ENCODE measurements at regions not wholly inside any gene's neighbourhood (a gene's known extent, or its start where the extent isn't known, plus 50 kb on each side); places are given as distances from the start of the nearest gene placed in this dataset.
"Not testable (repeated sequence)": the region's sequence is repeated elsewhere in the genome, so short reads cannot be mapped to it uniquely, and the experiment has no call there.

DNA sequence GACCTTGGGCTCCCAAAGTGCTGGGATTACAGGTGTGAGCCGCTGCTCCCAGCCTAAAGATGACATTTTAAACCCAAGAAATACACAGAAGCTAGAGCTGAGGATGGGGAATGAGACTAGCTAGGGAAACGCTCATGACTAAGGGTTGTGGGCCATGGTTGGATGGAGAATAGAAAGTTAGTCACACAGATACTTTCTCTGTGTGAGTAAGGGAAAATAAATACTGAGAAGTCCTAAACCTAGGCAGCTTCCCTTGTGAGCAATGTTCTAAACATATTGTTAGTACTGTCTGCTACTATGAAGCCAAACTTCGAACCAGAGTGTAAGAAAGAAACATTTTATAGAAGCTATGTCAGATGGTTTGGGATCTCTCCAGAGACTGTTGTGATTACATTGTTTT, 304.8 kb upstream of the STAC start:
- no peak for DNase-seq (ENCODE audit: low read depth, low spot score)

DNA sequence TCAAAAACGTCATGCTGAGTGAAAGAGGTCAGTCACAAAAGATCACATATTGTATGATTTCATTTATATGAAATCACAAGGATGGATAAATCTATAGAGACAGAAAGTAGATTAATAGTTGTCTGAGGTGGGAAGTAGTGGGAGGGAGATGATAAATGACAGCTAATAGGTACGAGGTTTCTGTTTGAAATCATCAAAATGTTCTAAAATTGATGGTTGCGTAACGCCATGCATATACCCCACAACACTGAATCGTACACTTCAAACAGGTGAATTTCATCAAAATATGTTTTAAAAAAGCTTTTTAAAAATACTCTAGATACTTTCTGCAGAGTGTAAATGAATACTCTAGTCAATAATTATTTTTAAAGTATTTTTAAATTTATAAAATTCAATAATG, 303.0 kb upstream of the STAC start:
- no peak for DNase-seq (ENCODE audit: low read depth, low spot score)

GRCh38 chr3:36082958-36083357, 297.3 kb upstream of the STAC start:
- DNase-seq (ENCODE audit: low read depth, low spot score) = not testable (repeated sequence)

GRCh38 chr3:36095238-36095637, 285.1 kb upstream of the STAC start:
- DNase-seq (ENCODE audit: low read depth, low spot score) = no peak

GRCh38 chr3:36097209-36097608, 283.1 kb upstream of the STAC start:
- no peak for DNase-seq (ENCODE audit: low read depth, low spot score)

DNA sequence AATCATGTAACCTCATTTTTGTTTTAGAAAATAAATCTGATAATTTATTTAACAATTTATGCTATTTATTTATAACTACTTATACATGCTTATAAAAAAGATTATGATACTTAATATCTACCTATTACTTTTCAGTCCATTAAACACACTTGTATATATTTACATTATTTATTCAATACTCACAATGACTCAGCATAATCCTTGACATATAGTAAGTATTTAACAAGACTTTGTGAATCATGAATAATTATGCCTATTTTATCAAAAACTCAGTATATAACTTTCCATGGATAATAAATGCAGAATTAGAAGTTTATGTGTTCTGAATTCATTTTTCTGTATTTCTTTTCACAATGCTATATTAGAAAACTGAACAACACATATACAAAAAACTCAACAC, 266.0 kb upstream of the STAC start:
- no peak for DNase-seq (ENCODE audit: low read depth, low spot score)

- no peak for DNase-seq (ENCODE audit: low read depth, low spot score)
Observed at GRCh38 chr3:36124118-36124796, 256.0 kb upstream of the STAC start.

GRCh38 chr3:36132214-36132613, 248.1 kb upstream of the STAC start:
- no peak for DNase-seq (ENCODE audit: low read depth, low spot score)

GRCh38 chr3:36135863-36136262, 244.4 kb upstream of the STAC start:
- DNase-seq (ENCODE audit: low read depth, low spot score) = no peak

DNA sequence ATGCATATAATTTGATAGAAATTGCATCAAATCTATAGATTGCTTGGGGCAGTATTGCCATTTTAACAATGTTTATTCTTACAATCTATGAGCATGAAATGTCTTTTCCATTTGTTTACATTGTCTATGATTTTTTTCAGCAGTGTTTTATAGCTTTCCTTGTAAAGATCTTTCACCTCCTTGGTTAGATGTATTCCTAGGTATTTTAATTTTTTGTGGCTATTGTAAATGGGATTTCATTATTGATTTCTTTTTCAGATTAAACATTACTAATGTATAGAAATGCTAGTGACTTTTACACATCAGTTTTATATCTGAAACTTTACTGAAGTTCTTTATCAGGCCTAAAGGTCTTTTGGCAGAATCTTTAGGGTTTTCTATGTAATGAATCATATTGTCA, 237.6 kb upstream of the STAC start:
- no peak for DNase-seq (ENCODE audit: low read depth, low spot score)

GRCh38 chr3:36146404-36146803, 233.9 kb upstream of the STAC start:
- no peak for DNase-seq (ENCODE audit: low read depth, low spot score)

- DNase-seq (ENCODE audit: low read depth, low spot score) = no peak
Observed at GRCh38 chr3:36147934-36148558, 232.3 kb upstream of the STAC start.

GRCh38 chr3:36149447-36149865, 230.8 kb upstream of the STAC start:
- DNase-seq (ENCODE audit: low read depth, low spot score) = no peak

GRCh38 chr3:36155515-36155914, 224.8 kb upstream of the STAC start:
- no peak for DNase-seq (ENCODE audit: low read depth, low spot score)

GRCh38 chr3:36164400-36164799, 215.9 kb upstream of the STAC start:
- DNase-seq (ENCODE audit: low read depth, low spot score) = no peak

DNA sequence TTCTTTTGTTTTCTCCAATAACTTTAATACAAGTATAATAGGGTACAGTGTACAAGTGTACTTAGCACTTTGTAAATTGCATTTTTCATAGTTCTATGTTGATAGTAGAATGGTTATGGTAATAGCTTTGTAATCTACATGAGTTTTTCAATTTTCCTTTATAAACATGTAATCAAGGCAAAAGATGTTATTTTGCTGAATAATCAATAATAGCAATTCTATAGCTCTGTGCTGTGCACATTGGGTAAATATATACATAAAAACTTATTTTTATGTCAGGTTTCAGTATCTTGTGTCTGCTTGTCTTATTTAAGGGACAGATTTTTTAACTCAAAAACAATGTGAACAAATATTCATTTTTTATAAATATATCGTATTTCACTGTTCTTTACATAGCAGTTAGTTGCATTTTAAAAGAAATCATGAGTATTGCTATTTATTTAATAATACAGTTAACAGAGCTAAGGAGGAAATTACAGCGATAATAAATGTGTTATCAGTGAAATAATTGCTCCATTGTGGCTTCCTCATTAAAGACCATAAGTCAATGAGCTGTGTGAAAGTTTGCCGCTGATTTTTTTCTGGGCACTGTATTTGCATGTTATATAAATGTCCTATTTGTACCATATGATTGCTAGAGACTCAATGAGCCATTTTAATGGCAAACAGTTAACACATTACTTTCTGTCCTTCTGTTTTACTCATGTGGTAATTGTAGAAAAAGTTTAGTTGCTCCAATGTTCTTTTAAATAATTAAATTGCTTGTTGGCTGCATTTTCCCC, 214.6 kb upstream of the STAC start:
- no peak for DNase-seq (ENCODE audit: low read depth, low spot score)

DNA sequence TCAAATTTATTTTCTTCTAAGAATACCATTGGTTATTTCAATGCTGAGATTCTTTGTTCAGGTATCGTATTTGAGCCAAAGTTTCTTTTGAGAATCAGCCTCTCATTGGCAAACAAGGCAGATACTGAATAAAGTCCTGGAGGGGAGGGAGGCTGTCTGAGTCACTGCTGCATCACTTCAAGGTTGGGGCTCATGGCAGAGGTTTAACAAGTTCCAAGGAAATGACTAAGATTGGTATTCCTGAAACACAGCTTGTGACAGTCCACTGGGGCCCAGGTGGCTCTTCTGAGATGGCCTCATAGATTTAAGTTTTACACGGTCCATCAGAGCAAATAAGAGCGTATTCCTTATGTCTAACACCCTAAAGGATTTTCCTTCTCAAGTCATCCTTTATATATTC, 213.8 kb upstream of the STAC start:
- DNase-seq (ENCODE audit: low read depth, low spot score) = no peak

GRCh38 chr3:36172699-36173098, 207.6 kb upstream of the STAC start:
- no peak for DNase-seq (ENCODE audit: low read depth, low spot score)

GRCh38 chr3:36175113-36175812, 205.0 kb upstream of the STAC start:
- no peak for DNase-seq (ENCODE audit: low read depth, low spot score)

DNA sequence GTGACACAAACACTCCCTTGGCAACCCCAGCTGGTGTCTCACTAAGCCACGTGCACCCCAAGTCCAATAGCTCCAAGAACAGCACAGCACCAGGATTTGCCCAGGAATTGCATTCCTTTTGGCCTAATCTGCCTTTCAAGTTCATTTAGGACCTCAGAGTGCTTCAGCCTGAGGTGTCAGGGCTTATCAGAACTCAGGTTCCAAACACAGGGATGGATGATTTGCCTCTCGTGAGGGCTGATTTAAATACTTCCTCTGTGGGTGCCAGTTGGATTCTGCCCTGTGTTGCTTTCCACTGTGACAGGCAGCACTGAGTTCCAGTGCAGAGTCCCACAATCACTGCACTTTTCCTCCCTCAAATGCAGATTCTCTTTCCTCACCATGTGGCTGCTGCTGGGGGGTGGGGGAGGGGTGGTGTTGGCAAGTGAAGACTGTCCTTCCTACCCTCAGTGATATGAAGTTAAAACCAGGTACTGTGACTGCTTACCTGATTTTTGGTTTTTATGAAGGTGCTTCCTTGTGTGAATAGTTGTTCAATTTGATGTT, 204.3 kb upstream of the STAC start:
- DNase-seq (ENCODE audit: low read depth, low spot score) = no peak

GRCh38 chr3:36178018-36178417, 202.3 kb upstream of the STAC start:
- DNase-seq (ENCODE audit: low read depth, low spot score) = no peak

- DNase-seq (ENCODE audit: low read depth, low spot score) = no peak
Observed at GRCh38 chr3:36182024-36182423, 198.3 kb upstream of the STAC start.
